GM19455 (cell line): ENCODE measurements at regions not wholly inside any gene's neighbourhood (a gene's known extent, or its start where the extent isn't known, plus 50 kb on each side); places are given as distances from the start of the nearest gene placed in this dataset.

Experiments
- ATAC-seq: cut with Tn5 transposase; IDR thresholded peaks from one replicate; pipeline ENCODE4 v1.9.1; 2021; ENCODE audit not compliant: unreplicated experiment

- no peak for ATAC-seq
Measured at GRCh38 chr1:87268111-87268510, 60.6 kb upstream of the LMO4 start.

DNA sequence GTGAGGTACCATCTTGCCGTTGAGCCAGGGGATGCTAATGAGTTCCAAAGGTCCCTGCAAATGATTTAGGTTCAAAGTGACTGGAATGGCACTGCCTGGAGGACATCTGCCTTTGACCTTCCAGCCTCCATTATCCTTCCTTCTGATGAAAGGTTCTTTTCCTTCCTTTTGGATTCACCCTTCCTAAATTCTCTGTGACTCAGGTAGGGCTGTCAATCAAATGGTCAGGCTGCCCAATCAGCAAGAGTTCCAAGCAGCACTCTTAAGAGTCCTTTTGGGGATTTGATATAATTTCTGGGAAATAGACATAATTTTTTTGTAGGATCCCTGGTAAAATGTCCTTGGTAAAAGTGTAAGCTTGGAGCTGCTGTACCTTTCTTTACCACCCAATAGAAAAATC, 58.8 kb upstream of the LMO4 start:
- no peak for ATAC-seq

DNA sequence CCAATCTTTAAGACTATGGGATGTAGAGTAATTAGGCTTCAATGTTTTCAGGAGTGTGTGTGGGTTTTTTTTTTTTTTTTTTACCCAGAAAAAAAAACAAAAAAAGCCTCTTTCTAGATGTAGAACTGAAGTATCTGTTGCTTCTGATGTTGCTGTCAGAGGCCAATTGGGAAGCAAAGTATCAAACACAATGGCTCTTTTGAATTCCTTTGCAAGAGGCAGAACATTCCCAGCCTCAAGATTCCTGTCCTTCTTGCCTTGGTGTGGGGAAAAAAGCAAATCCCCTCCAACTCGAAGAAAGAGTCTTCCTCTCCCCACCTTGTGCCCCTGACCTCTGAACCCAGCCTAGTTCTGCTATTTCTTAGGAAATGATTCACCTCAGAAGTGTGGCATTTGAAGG, 55.4 kb upstream of the LMO4 start:
- no peak for ATAC-seq

DNA sequence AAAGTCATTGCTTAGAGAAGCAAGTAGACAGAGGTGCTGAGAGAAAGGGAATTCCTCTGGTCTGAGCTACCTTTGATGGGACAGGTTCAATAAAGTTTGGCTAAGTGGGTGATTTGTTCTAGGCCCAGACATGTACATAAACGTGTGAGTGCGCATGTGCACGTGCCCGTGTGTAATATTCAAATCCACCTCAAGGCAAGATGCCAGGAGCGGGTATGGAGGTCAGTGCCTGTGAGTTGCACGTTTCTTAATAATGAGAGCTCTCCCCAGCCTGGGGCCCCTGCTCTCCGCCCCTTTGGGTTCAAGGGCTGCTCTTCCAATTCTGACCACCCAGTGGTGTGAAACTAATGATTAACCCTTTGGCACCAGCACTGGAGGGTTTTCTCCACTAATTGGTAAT, 53.8 kb upstream of the LMO4 start:
- no peak for ATAC-seq

GRCh38 chr1:87278825-87279535, 49.7 kb upstream of the LMO4 start:
- ATAC-seq: no peak
